A549 (cell line): ENCODE measurements at regions not wholly inside any gene's neighbourhood (a gene's known extent, or its start where the extent isn't known, plus 50 kb on each side); places are given as distances from the start of the nearest gene placed in this dataset.

Experiments used
- CTCF ChIP-seq: fragments of >200 bp; sonication (Bioruptor Twin); formaldehyde crosslinking; IDR thresholded peaks from 3 replicates; pipeline ENCODE4 v1.5.1; 2016
- ELK1 ChIP-seq: fragments of 150-350 bp; IDR thresholded peaks from 2 replicates; pipeline ENCODE4 v1.6.1; 2014; ENCODE audit warnings: low read depth, mild to moderate bottlenecking, low read length
- EP300 ChIP-seq, 2 experiments: fragments of >200 bp; sonication (Bioruptor Twin); formaldehyde crosslinking; IDR thresholded peaks; 2 replicates in 1 of 2; 3 replicates in 1 of 2; pipeline ENCODE4 v1.6.1; 2016 to 2017
- JUNB ChIP-seq: fragments of >200 bp; sonication (Bioruptor Twin); formaldehyde crosslinking; IDR thresholded peaks from 2 replicates; pipeline ENCODE4 v1.6.1; 2016
- POLR2A ChIP-seq: IDR thresholded peaks from 2 replicates; pipeline ENCODE4 v1.6.1; 2012; ENCODE audit warnings: mild to moderate bottlenecking, low read length
- RCOR1 ChIP-seq: fragments of 150-350 bp; IDR thresholded peaks from 2 replicates; pipeline ENCODE4 v1.6.1; 2014; ENCODE audit warnings: antibody characterized with exemption, low read length, low read depth
- RFX5 ChIP-seq: fragments of 450-650 bp; IDR thresholded peaks from 2 replicates; pipeline ENCODE4 v1.7.1; 2014; ENCODE audit warnings: antibody characterized with exemption, mild to moderate bottlenecking, moderate library complexity

- TF ChIP-seq CTCF (no peak), RFX5 (no peak), ELK1 (no peak), JUNB (no peak), EP300 (IDR thresholded peaks at IDR 0.05) (no peak), RCOR1 (no peak), POLR2A (no peak)
These were observed 215.6 kb upstream of the CDH5 start for GRCh38 chr16:66150698-66151482.
